GM12872 (cell line): ENCODE measurements at regions not wholly inside any gene's neighbourhood (a gene's known extent, or its start where the extent isn't known, plus 50 kb on each side); places are given as distances from the start of the nearest gene placed in this dataset.

ENCODE experiments used
- CTCF ChIP-seq: IDR thresholded peaks from 3 replicates; pipeline ENCODE4 v1.5.1; 2011; ENCODE audit warnings: low read depth, mild to moderate bottlenecking, low read length, moderate library complexity; ENCODE audit not compliant: insufficient read depth

- no peak for TF ChIP-seq CTCF
Observed at GRCh38 chr5:155948576-155948975, 378.4 kb upstream of the SGCD start.

GRCh38 chr5:155952486-155953089 is 374.4 kb upstream of the SGCD start:
- no peak for TF ChIP-seq CTCF

- no peak for TF ChIP-seq CTCF
Observed at GRCh38 chr5:155953335-155953734, 373.6 kb upstream of the SGCD start.

GRCh38 chr5:155954701-155955445 is 372.1 kb upstream of the SGCD start:
- TF ChIP-seq CTCF, result no peak

GRCh38 chr5:155957884-155958283 is 369.1 kb upstream of the SGCD start:
- TF ChIP-seq CTCF, result no peak

GRCh38 chr5:155959082-155959481 is 367.9 kb upstream of the SGCD start:
- TF ChIP-seq CTCF, result no peak

GRCh38 chr5:155960177-155960576 is 366.8 kb upstream of the SGCD start:
- no peak for TF ChIP-seq CTCF
